ENCODE measurements at regions not wholly inside any gene's neighbourhood (a gene's known extent, or its start where the extent isn't known, plus 50 kb on each side); places are given as distances from the start of the nearest gene placed in this dataset.

DNA sequence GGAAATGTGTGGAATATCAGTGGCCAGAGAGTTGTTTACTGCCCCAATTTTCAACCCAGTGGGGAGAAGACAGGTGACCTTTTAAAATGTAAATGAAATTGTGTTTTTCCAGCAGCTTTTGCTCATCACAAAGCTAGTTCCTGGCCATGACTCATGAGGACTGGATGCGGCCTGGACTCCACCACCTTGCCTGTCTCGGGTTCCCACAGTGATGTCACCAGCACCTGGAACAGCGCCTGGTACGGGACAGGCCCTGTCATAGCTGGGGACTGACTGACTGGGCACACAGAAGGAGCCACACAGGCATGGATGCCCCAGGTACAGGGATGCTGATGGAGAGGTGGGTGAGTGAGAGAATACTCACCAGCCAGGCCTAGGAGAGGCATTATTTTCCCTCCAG lies 277.1 kb downstream of the AJAP1 start:
- no peak for TF ChIP-seq TAF1 (IDR thresholded peaks at IDR 0.05; ENCODE audit: borderline replicate concordance, insufficient read depth, low read length)
- TF ChIP-seq FOXP2 (optimal IDR thresholded peaks at IDR 0.05; ENCODE audit: borderline replicate concordance, extremely low read depth, extremely low read length, insufficient read depth), result no peak
- TF ChIP-seq POLR2AphosphoS5 (IDR thresholded peaks at IDR 0.05; ENCODE audit: low read depth, low read length), result no peak
- TF ChIP-seq SIN3A (IDR thresholded peaks at IDR 0.05; ENCODE audit: borderline replicate concordance, insufficient read depth, low read length), result no peak
- TF ChIP-seq, protein P1, sequence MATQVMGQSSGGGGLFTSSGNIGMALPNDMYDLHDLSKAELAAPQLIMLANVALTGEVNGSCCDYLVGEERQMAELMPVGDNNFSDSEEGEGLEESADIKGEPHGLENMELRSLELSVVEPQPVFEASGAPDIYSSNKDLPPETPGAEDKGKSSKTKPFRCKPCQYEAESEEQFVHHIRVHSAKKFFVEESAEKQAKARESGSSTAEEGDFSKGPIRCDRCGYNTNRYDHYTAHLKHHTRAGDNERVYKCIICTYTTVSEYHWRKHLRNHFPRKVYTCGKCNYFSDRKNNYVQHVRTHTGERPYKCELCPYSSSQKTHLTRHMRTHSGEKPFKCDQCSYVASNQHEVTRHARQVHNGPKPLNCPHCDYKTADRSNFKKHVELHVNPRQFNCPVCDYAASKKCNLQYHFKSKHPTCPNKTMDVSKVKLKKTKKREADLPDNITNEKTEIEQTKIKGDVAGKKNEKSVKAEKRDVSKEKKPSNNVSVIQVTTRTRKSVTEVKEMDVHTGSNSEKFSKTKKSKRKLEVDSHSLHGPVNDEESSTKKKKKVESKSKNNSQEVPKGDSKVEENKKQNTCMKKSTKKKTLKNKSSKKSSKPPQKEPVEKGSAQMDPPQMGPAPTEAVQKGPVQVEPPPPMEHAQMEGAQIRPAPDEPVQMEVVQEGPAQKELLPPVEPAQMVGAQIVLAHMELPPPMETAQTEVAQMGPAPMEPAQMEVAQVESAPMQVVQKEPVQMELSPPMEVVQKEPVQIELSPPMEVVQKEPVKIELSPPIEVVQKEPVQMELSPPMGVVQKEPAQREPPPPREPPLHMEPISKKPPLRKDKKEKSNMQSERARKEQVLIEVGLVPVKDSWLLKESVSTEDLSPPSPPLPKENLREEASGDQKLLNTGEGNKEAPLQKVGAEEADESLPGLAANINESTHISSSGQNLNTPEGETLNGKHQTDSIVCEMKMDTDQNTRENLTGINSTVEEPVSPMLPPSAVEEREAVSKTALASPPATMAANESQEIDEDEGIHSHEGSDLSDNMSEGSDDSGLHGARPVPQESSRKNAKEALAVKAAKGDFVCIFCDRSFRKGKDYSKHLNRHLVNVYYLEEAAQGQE (IDR thresholded peaks at IDR 0.05; ENCODE audit: insufficient read depth in 1 of 2, low read depth in 2 of 2, low read length in 2 of 2), result no peak

DNA sequence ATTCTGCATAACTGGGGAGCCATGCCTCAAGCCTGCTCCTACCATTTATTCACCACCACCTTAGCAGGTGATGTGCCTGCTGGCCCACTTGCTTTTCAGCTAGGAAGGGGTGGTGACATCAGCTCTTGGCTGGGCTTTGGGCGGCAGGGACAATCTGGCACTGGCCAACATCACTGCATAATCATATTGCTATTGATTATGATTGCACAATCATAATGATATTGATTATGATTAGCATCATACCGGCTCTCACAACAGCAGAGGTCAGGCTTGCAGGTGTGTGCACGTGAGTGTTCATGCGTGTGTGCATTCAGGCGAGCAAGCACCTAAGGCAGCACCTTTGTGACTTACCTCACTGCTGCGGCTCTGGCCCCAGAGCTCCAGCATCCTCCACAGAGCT lies 273.8 kb downstream of the AJAP1 start:
- TF ChIP-seq POLR2AphosphoS5 (IDR thresholded peaks at IDR 0.05; ENCODE audit: low read depth, low read length) (no peak), FOXP2 (optimal IDR thresholded peaks at IDR 0.05; ENCODE audit: borderline replicate concordance, extremely low read depth, extremely low read length, insufficient read depth) (no peak), TAF1 (IDR thresholded peaks at IDR 0.05; ENCODE audit: borderline replicate concordance, insufficient read depth, low read length) (no peak), SIN3A (IDR thresholded peaks at IDR 0.05; ENCODE audit: borderline replicate concordance, insufficient read depth, low read length) (no peak)
- TF ChIP-seq, protein P1 (IDR thresholded peaks at IDR 0.05; ENCODE audit: insufficient read depth in 1 of 2, low read depth in 2 of 2, low read length in 2 of 2), result no peak

DNA sequence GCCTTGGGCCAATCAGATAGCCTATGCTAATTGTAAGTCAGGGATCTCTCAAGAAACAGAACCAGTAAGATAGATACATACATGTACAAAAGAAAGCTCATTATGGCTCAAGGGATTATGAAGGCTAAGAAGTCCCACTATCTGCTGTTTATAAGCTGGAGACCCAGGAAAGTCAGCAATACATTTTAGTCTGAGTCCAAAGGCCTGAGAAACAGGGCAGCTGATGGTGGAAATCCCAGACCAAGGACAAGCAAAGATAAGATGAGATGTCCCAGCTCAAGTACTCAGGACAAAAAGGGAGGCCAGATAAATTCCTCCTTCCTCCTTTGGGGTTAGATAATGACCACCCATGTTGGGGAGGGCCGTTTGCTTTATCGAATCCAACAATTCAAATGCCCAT lies 269.9 kb downstream of the AJAP1 start:
- TF ChIP-seq, protein P1 (IDR thresholded peaks at IDR 0.05; ENCODE audit: insufficient read depth in 1 of 2, low read depth in 2 of 2, low read length in 2 of 2), result no peak
- TF ChIP-seq POLR2AphosphoS5 (IDR thresholded peaks at IDR 0.05; ENCODE audit: low read depth, low read length) (no peak), FOXP2 (optimal IDR thresholded peaks at IDR 0.05; ENCODE audit: borderline replicate concordance, extremely low read depth, extremely low read length, insufficient read depth) (no peak), SIN3A (IDR thresholded peaks at IDR 0.05; ENCODE audit: borderline replicate concordance, insufficient read depth, low read length) (no peak), TAF1 (IDR thresholded peaks at IDR 0.05; ENCODE audit: borderline replicate concordance, insufficient read depth, low read length) (no peak)

DNA sequence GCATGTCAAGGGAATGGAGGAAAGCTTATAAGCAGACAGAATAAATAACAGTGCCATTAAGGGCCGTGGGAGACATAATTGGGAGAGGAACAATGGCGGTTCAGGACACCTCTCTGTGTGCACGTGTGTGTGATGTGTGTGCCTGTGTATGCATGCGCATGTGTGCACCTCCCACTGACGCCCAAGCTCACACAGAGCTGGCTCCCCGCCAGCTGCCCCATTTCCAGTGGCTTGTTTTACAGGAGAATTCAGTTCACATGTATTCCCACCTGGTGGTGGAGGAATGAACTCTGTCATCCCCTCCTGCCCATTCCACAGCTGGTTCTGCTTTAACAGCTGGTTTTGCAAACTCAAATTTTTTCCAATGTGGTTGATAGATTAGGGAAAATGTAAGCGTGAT lies 262.2 kb downstream of the AJAP1 start:
- TF ChIP-seq SIN3A (IDR thresholded peaks at IDR 0.05; ENCODE audit: borderline replicate concordance, insufficient read depth, low read length), result no peak
- TF ChIP-seq TAF1 (IDR thresholded peaks at IDR 0.05; ENCODE audit: borderline replicate concordance, insufficient read depth, low read length), result no peak

DNA sequence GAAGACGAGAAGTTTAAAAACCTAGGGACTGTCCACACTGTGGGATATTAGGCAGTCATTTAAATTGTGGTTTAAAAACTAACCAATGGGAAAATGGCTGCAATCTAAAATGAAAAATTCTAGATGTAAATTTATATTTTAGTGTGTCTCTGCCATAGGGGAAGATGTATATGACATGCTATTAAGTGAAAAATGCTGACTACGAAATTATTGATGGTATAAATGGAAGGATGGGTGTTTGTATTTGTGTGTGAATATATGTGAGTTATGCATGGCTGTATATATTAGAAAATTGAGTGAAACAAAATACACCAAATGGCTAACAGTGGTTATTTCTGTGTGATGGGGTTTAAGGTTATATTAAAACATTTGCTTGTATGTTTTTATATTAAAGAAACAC lies 260.7 kb downstream of the AJAP1 start:
- TF ChIP-seq FOXP2 (optimal IDR thresholded peaks at IDR 0.05; ENCODE audit: borderline replicate concordance, extremely low read depth, extremely low read length, insufficient read depth) (no peak), TAF1 (IDR thresholded peaks at IDR 0.05; ENCODE audit: borderline replicate concordance, insufficient read depth, low read length) (no peak), SIN3A (IDR thresholded peaks at IDR 0.05; ENCODE audit: borderline replicate concordance, insufficient read depth, low read length) (no peak), POLR2AphosphoS5 (IDR thresholded peaks at IDR 0.05; ENCODE audit: low read depth, low read length) (no peak)
- TF ChIP-seq, protein P1 (IDR thresholded peaks at IDR 0.05; ENCODE audit: insufficient read depth in 1 of 2, low read depth in 2 of 2, low read length in 2 of 2), result no peak

Measured in PFSK-1 (cell line).